Stimulated activated naive CD8-positive, alpha-beta T cell treated with anti-CD3 and anti-CD28 coated beads, Interleukin-15, amount 100 ng/mL, for 72 hours (primary cell): ENCODE measurements at regions not wholly inside any gene's neighbourhood (a gene's known extent, or its start where the extent isn't known, plus 50 kb on each side); places are given as distances from the start of the nearest gene placed in this dataset.
"Not testable (repeated sequence)": the region's sequence is repeated elsewhere in the genome, so short reads cannot be mapped to it uniquely, and the experiment has no call there.

Experiments used
- ATAC-seq: fragments of 150-1000 bp; cut with Tn5 transposase; 2 replicates; pipeline ENCODE4 v1.10.0; 2021; ENCODE audit warnings: mild to moderate bottlenecking, moderate library complexity
- DNase-seq, 2 donors: peaks; one replicate each; pipeline ENCODE4 v3.0.0; 2021 to 2022
- H3K27ac Mint-ChIP-seq, 2 donors: one replicate each; pipeline ENCODE4 v1.8.0; 2022; ENCODE audit warnings: mild to moderate bottlenecking in 2 of 2, mixed read lengths in 2 of 2, moderate library complexity in 2 of 2
- H3K27me3 Mint-ChIP-seq: one replicate; pipeline ENCODE4 v1.8.0; 2022; ENCODE audit warnings: mixed read lengths
- H3K4me1 Mint-ChIP-seq: one replicate; pipeline ENCODE4 v1.8.0; 2022; ENCODE audit warnings: mild to moderate bottlenecking, mixed read lengths
- H3K4me3 Mint-ChIP-seq, 2 donors: one replicate each; pipeline ENCODE4 v1.8.0; 2022; ENCODE audit warnings: mild to moderate bottlenecking in 2 of 2, mixed read lengths in 2 of 2, moderate library complexity in 1 of 2
- H3K9me3 Mint-ChIP-seq, 2 donors: one replicate each; pipeline ENCODE4 v1.8.0; 2022; ENCODE audit warnings: mixed read lengths in 2 of 2

- ATAC-seq (no peak), DNase-seq (no peak)
- Mint-ChIP-seq H3K27me3 (peaks cover 21% of the 10 kb centered on the region), H3K27ac (no peak overlapping the region), H3K4me3 (no peak overlapping the region), H3K9me3 (no peaks in the 10 kb centered on the region), H3K4me1 (no peaks in the 10 kb centered on the region)
Observed at GRCh38 chr18:77329651-77330050, 80.0 kb downstream of the GALR1 start.

DNA sequence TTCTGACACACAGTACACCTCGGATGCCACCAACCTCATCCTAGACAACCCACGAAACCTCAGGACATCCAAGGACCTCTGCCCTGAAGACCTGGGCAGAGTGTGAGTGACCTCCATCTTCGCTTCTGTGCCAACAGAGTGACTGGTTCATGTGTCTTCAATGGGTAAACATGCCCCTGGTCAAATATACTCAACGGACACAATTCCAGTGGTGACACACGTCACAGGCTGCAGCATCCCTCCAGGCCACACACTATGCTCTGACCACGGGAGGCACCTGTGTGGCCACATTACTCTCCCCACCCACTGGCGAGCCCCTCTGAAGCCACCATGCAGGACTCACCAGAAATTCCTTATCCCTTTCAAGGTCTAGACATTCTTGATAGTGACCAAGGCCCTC, 85.2 kb downstream of the GALR1 start:
- no peak for DNase-seq
- no peaks in the 10 kb centered on the region for H3K9me3 Mint-ChIP-seq
- no peak overlapping the region for H3K4me3 Mint-ChIP-seq
- ATAC-seq = no peak
- H3K4me1 Mint-ChIP-seq = no peaks in the 10 kb centered on the region
- peaks cover 57% of the 10 kb centered on the region for H3K27me3 Mint-ChIP-seq
- no peak overlapping the region for H3K27ac Mint-ChIP-seq

DNA sequence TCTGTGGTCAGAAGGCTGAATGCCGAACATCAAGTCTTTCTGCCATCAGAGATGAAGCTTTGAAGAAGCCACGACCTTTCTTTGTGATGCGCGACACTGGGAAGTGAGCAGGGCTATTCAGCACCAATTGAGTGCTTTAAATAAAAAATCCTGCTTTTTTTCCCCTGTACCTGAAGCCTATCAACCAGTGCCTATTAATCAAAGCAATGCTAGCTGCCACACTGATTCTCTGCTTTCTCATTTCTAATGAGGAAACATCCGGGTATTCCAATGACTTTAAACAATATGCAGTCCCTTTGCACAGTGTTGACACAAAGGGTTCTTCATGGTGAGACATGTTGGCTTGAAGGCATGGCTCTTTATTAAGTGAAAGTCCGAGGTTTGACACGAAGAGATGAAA, 88.0 kb downstream of the GALR1 start:
- H3K27me3 Mint-ChIP-seq = peaks cover 62% of the 10 kb centered on the region
- H3K9me3 Mint-ChIP-seq = no peaks in the 10 kb centered on the region
- H3K4me3 Mint-ChIP-seq = no peak overlapping the region
- H3K4me1 Mint-ChIP-seq = no peaks in the 10 kb centered on the region
- no peak for ATAC-seq
- DNase-seq = no peak
- H3K27ac Mint-ChIP-seq = no peak overlapping the region

GRCh38 chr18:77339093-77339492, 89.4 kb downstream of the GALR1 start:
- ATAC-seq = peak; percentile 26
- no peak for DNase-seq
- Mint-ChIP-seq H3K27me3 (peaks cover 60% of the 10 kb centered on the region), H3K4me1 (no peaks in the 10 kb centered on the region), H3K9me3 (no peaks in the 10 kb centered on the region), H3K27ac (no peak overlapping the region), H3K4me3 (no peak overlapping the region)

DNA sequence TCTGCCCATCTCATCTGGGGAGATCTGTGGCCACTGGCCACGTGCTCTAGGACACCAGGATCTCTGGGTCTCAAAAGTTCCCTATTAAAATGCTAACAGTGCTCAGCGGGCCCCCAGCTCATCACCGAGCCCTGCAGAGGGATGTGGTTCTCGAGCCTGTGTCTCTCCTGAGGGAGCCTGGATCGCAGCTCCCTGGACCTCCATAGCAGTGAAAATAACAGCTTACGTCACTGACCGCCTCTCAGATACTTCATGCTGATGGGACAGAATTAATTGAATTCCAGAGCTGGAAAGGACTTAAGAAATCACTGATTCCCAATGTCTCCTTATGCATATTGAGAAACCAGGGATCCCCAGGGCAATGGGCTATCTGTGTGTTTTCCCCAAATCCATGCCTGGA, 90.0 kb downstream of the GALR1 start:
- Mint-ChIP-seq H3K4me3 (no peak overlapping the region), H3K4me1 (no peaks in the 10 kb centered on the region), H3K27ac (no peak overlapping the region), H3K27me3 (peaks cover 60% of the 10 kb centered on the region), H3K9me3 (no peaks in the 10 kb centered on the region)
- DNase-seq (no peak), ATAC-seq (no peak)

DNA sequence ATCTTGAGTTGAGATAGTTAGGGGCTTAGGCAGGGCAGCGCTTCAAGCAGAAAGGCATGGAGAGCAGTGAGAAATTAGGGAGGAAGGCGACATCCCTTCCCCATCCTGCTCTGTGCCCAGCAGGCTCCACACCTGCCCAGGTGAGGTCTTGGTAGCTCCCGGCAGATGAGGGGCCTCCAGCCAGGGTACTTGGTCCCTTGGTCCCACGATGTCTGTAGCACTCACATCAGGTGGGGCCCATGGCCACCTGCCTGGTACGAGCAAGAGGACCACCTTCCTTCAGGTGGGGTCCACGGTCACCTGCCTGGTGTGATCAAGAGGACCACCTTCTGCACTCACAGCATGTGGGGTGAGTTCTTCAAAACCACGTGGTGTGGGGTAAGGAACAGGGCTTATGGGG, 91.2 kb downstream of the GALR1 start:
- Mint-ChIP-seq H3K27me3 (peaks cover 52% of the 10 kb centered on the region), H3K27ac (no peak overlapping the region), H3K9me3 (no peaks in the 10 kb centered on the region), H3K4me1 (no peaks in the 10 kb centered on the region), H3K4me3 (no peak overlapping the region)
- DNase-seq (no peak), ATAC-seq (no peak)

- ATAC-seq (no peak), DNase-seq (no peak)
- Mint-ChIP-seq H3K9me3 (no peaks in the 10 kb centered on the region), H3K27ac (no peak overlapping the region), H3K4me1 (no peaks in the 10 kb centered on the region), H3K4me3 (no peak overlapping the region), H3K27me3 (peaks cover 43% of the 10 kb centered on the region)
Observed at GRCh38 chr18:77341527-77342325, 92.1 kb downstream of the GALR1 start.

DNA sequence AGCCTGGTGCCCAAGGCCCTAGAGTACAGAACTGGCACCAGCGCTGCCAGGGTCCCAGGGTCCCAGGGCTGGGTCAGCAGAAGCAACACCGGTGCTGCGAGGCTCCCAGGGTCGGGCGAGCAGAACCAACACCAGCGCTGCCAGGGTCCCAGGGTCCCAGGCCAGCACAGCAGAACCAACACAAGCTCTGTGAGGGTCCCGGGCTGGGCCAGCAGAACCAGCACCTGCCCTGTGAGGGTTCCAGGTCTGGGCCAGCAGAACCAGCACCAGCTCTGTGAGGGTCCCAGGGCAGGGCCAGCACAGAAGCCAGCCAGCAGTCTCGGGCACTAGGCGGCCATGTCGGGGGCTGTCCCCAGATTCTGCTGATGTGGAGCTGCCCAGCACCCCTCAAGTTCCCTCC, 93.1 kb downstream of the GALR1 start:
- H3K9me3 Mint-ChIP-seq = no peaks in the 10 kb centered on the region
- ATAC-seq (peak; percentile 14), DNase-seq (no peak)
- no peak overlapping the region for H3K27ac Mint-ChIP-seq
- no peaks in the 10 kb centered on the region for H3K4me1 Mint-ChIP-seq
- no peak overlapping the region for H3K4me3 Mint-ChIP-seq
- H3K27me3 Mint-ChIP-seq = peaks cover 43% of the 10 kb centered on the region

- Mint-ChIP-seq H3K4me1 (no peaks in the 10 kb centered on the region), H3K9me3 (no peaks in the 10 kb centered on the region), H3K27me3 (peaks cover 32% of the 10 kb centered on the region), H3K27ac (peak overlapping the region in 1 of 2 donors; percentile 27), H3K4me3 (no peak overlapping the region)
- DNase-seq = no peak
- no peak for ATAC-seq
Observed at GRCh38 chr18:77343846-77344510, 94.3 kb downstream of the GALR1 start.

- DNase-seq (no peak), ATAC-seq (no peak)
- H3K9me3 Mint-ChIP-seq = no peaks in the 10 kb centered on the region
- H3K27me3 Mint-ChIP-seq = peaks cover 22% of the 10 kb centered on the region
- no peak overlapping the region for H3K4me3 Mint-ChIP-seq
- no peaks in the 10 kb centered on the region for H3K4me1 Mint-ChIP-seq
- H3K27ac Mint-ChIP-seq = no peak overlapping the region
Observed at GRCh38 chr18:77344786-77345500, 95.3 kb downstream of the GALR1 start.

GRCh38 chr18:77346208-77346810, 96.7 kb downstream of the GALR1 start:
- H3K4me3 Mint-ChIP-seq = no peak overlapping the region
- no peak overlapping the region for H3K27ac Mint-ChIP-seq
- no peak for DNase-seq
- peaks cover 9% of the 10 kb centered on the region for H3K4me1 Mint-ChIP-seq
- no peak for ATAC-seq
- peaks cover 17% of the 10 kb centered on the region for H3K27me3 Mint-ChIP-seq
- H3K9me3 Mint-ChIP-seq = no peaks in the 10 kb centered on the region

GRCh38 chr18:77353349-77353748, 103.7 kb downstream of the GALR1 start:
- H3K27ac Mint-ChIP-seq, ATAC-seq, H3K4me3 Mint-ChIP-seq, DNase-seq, H3K9me3 Mint-ChIP-seq: not testable (repeated sequence)
- H3K4me1 Mint-ChIP-seq = peaks cover 18% of the 10 kb centered on the region
- H3K27me3 Mint-ChIP-seq = peaks cover 33% of the 10 kb centered on the region

GRCh38 chr18:77359561-77360314, 110.1 kb downstream of the GALR1 start:
- ATAC-seq (no peak), DNase-seq (no peak)
- H3K27ac Mint-ChIP-seq = no peak overlapping the region
- no peaks in the 10 kb centered on the region for H3K4me1 Mint-ChIP-seq
- no peak overlapping the region for H3K4me3 Mint-ChIP-seq
- peaks cover 24% of the 10 kb centered on the region for H3K27me3 Mint-ChIP-seq
- H3K9me3 Mint-ChIP-seq = peaks cover 40 to 45% of the 10 kb centered on the region in 2 donors

- Mint-ChIP-seq H3K27ac (no peak overlapping the region), H3K27me3 (peaks cover 25% of the 10 kb centered on the region), H3K9me3 (peaks cover 40 to 45% of the 10 kb centered on the region in 2 donors), H3K4me1 (no peaks in the 10 kb centered on the region), H3K4me3 (no peak overlapping the region)
- ATAC-seq (no peak), DNase-seq (no peak)
Observed at GRCh38 chr18:77360315-77361190, 110.9 kb downstream of the GALR1 start.
